Spleen (tissue), 7 donors: ENCODE measurements at regions not wholly inside any gene's neighbourhood (a gene's known extent, or its start where the extent isn't known, plus 50 kb on each side); places are given as distances from the start of the nearest gene placed in this dataset.

Source experiments
- POLR2A ChIP-seq, 3 donors: fragments of 450-650 bp; IDR thresholded peaks; one replicate each; pipeline ENCODE4 v1.5.1; 2017; ENCODE audit warnings: antibody characterized with exemption in 3 of 3, mild to moderate bottlenecking in 1 of 3
- TF ChIP-seq, protein P1 (sequence below), 11 experiments: fragments of 200-600 bp in 7 of 11; fragments of 450-650 bp in 4 of 11; sonication (generic) in 4 of 11; IDR thresholded peaks in 8 of 11; conservative IDR thresholded peaks in 3 of 11; 1 replicate in 7 of 11; 2 replicates in 4 of 11; pipeline versions ENCODE4 v1.4.0 to v1.8.0; 2016 to 2021; ENCODE audit warnings: antibody characterized with exemption in 11 of 11, inconsistent platforms in 4 of 11, mild to moderate bottlenecking in 1 of 11
- donor health status: DM: no; HTN: no; CAD: no; lungs with moderate emphysema.
- donor health status: DM: no; HTN: no; CAD: no.
- donor health status: DM: no; HTN: no; CAD: no.

- TF ChIP-seq, protein P1, sequence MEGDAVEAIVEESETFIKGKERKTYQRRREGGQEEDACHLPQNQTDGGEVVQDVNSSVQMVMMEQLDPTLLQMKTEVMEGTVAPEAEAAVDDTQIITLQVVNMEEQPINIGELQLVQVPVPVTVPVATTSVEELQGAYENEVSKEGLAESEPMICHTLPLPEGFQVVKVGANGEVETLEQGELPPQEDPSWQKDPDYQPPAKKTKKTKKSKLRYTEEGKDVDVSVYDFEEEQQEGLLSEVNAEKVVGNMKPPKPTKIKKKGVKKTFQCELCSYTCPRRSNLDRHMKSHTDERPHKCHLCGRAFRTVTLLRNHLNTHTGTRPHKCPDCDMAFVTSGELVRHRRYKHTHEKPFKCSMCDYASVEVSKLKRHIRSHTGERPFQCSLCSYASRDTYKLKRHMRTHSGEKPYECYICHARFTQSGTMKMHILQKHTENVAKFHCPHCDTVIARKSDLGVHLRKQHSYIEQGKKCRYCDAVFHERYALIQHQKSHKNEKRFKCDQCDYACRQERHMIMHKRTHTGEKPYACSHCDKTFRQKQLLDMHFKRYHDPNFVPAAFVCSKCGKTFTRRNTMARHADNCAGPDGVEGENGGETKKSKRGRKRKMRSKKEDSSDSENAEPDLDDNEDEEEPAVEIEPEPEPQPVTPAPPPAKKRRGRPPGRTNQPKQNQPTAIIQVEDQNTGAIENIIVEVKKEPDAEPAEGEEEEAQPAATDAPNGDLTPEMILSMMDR (IDR thresholded peaks at IDR 0.05 in 8 of 11, conservative IDR thresholded peaks at IDR 0.05 in 3 of 11): no peak
- no peak for TF ChIP-seq POLR2A (IDR thresholded peaks at IDR 0.05)
These were observed 210.5 kb upstream of the SERP2 start for GRCh38 chr13:44163108-44163507.
